ENCODE measurements at regions not wholly inside any gene's neighbourhood (a gene's known extent, or its start where the extent isn't known, plus 50 kb on each side); places are given as distances from the start of the nearest gene placed in this dataset.

DNA sequence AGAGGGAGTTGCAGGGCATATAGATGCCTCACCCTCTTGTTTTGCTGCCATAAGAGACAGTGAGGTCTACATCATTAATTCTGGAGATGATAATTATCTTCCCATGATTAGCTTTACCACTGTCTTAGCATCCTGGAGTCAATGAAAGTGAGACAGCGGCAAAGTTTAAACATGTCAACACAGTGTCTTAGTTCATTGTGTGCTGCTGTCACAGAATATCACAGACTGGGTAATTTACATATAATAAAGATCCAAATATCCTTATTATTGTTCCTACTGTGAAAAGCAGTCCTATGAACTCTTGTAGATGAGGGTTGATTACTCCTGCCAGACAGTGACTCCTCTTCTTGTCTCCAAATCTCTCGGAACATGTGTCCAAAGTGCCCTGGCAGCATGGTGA lies 658.6 kb upstream of the ADGRB3 start:
- TF ChIP-seq, protein P1, sequence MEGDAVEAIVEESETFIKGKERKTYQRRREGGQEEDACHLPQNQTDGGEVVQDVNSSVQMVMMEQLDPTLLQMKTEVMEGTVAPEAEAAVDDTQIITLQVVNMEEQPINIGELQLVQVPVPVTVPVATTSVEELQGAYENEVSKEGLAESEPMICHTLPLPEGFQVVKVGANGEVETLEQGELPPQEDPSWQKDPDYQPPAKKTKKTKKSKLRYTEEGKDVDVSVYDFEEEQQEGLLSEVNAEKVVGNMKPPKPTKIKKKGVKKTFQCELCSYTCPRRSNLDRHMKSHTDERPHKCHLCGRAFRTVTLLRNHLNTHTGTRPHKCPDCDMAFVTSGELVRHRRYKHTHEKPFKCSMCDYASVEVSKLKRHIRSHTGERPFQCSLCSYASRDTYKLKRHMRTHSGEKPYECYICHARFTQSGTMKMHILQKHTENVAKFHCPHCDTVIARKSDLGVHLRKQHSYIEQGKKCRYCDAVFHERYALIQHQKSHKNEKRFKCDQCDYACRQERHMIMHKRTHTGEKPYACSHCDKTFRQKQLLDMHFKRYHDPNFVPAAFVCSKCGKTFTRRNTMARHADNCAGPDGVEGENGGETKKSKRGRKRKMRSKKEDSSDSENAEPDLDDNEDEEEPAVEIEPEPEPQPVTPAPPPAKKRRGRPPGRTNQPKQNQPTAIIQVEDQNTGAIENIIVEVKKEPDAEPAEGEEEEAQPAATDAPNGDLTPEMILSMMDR (IDR thresholded peaks at IDR 0.05) = no peak
- TF ChIP-seq POLR2A (IDR thresholded peaks at IDR 0.05) (no peak), POLR2AphosphoS5 (IDR thresholded peaks at IDR 0.05; ENCODE audit: insufficient read depth in 1 of 2, low read depth in 1 of 2) (no peak)

Data from vagina (tissue), 2 donors.